Vagina (tissue), 2 donors: ENCODE measurements at regions not wholly inside any gene's neighbourhood (a gene's known extent, or its start where the extent isn't known, plus 50 kb on each side); places are given as distances from the start of the nearest gene placed in this dataset.

ENCODE experiments used
- DNase-seq, 2 donors: peaks; one replicate each; pipeline ENCODE4 v3.0.0-alpha.2; 2017; ENCODE audit errors: extremely low spot score in 2 of 2
- H3K27ac ChIP-seq: fragments of 200-600 bp; sonication (generic); one replicate; pipeline ENCODE4 v1.5.1; 2019
- H3K27me3 ChIP-seq: fragments of 200-600 bp; sonication (generic); one replicate; pipeline ENCODE4 v1.5.1; 2019
- H3K36me3 ChIP-seq, 2 donors: fragments of 200-600 bp; sonication (generic); one replicate each; pipeline ENCODE4 v1.5.1; 2017 to 2019
- H3K4me1 ChIP-seq: fragments of 200-600 bp; sonication (generic); one replicate; pipeline ENCODE4 v1.5.1; 2019
- H3K4me3 ChIP-seq, 2 donors: fragments of 200-600 bp; sonication (generic); 1 replicate in 1 of 2; 2 replicates in 1 of 2; pipeline ENCODE4 v1.5.1; 2016 to 2019
- H3K9me3 ChIP-seq: fragments of 200-600 bp; sonication (generic); one replicate; pipeline ENCODE4 v1.5.1; 2019
- CTCF ChIP-seq, 3 experiments: fragments of 450-650 bp in 2 of 3; fragments of 200-600 bp in 1 of 3; sonication (generic) in 1 of 3; IDR thresholded peaks; one replicate each; pipeline ENCODE4 v1.5.1; 2017 to 2019; ENCODE audit warnings: antibody characterized with exemption in 3 of 3, mild to moderate bottlenecking in 2 of 3, moderate library complexity in 2 of 3
- POLR2A ChIP-seq, 2 donors: fragments of 450-650 bp; IDR thresholded peaks; one replicate each; pipeline ENCODE4 v1.6.1; 2017; ENCODE audit warnings: antibody characterized with exemption in 2 of 2, mild to moderate bottlenecking in 2 of 2, moderate library complexity in 2 of 2
- POLR2AphosphoS5 ChIP-seq, 2 donors: sonication (generic); formaldehyde crosslinking; IDR thresholded peaks; one replicate each; pipeline ENCODE4 v1.9.0; 2017; ENCODE audit warnings: antibody characterized with exemption in 2 of 2, mild to moderate bottlenecking in 2 of 2, low read depth in 1 of 2; ENCODE audit not compliant: insufficient read depth in 1 of 2
- intact Hi-C: fragments of 100-400 bp; cut with DNase I; formaldehyde crosslinking; loops from one replicate; pipeline ENCODE4 v1.15.1; 2023

- intact Hi-C loops = no loop called here
- DNase-seq = no peak
- Histone ChIP-seq H3K27ac (no peak overlapping the region), H3K27me3 (no peaks in the 10 kb centered on the region), H3K4me3 (no peak overlapping the region), H3K36me3 (no peaks in the 10 kb centered on the region), H3K9me3 (no peaks in the 10 kb centered on the region), H3K4me1 (no peaks in the 10 kb centered on the region)
- no peak for TF ChIP-seq CTCF (IDR thresholded peaks at IDR 0.05)
- no peak for TF ChIP-seq POLR2AphosphoS5 (IDR thresholded peaks at IDR 0.05; ENCODE audit: insufficient read depth in 1 of 2, low read depth in 1 of 2)
- no peak for TF ChIP-seq POLR2A (IDR thresholded peaks at IDR 0.05)
These were observed 939.1 kb upstream of the ACO1 start for GRCh38 chr9:31445357-31445756.

GRCh38 chr9:31445960-31446359 lies 938.5 kb upstream of the ACO1 start:
- Histone ChIP-seq H3K9me3 (no peaks in the 10 kb centered on the region), H3K4me3 (no peak overlapping the region), H3K27ac (no peak overlapping the region), H3K36me3 (no peaks in the 10 kb centered on the region), H3K4me1 (no peaks in the 10 kb centered on the region), H3K27me3 (no peaks in the 10 kb centered on the region)
- no peak for DNase-seq
- intact Hi-C loops = no loop called here
- TF ChIP-seq POLR2AphosphoS5 (IDR thresholded peaks at IDR 0.05; ENCODE audit: insufficient read depth in 1 of 2, low read depth in 1 of 2) (no peak), POLR2A (IDR thresholded peaks at IDR 0.05) (no peak), CTCF (IDR thresholded peaks at IDR 0.05) (no peak)

GRCh38 chr9:31467075-31467474 lies 917.4 kb upstream of the ACO1 start:
- Histone ChIP-seq H3K9me3 (no peaks in the 10 kb centered on the region), H3K4me3 (no peak overlapping the region), H3K4me1 (no peaks in the 10 kb centered on the region), H3K36me3 (no peaks in the 10 kb centered on the region), H3K27me3 (no peaks in the 10 kb centered on the region), H3K27ac (no peak overlapping the region)
- TF ChIP-seq CTCF (IDR thresholded peaks at IDR 0.05) = no peak
- TF ChIP-seq POLR2AphosphoS5 (IDR thresholded peaks at IDR 0.05; ENCODE audit: insufficient read depth in 1 of 2, low read depth in 1 of 2) = no peak
- no peak for TF ChIP-seq POLR2A (IDR thresholded peaks at IDR 0.05)
- intact Hi-C loops = no loop called here
- no peak for DNase-seq

GRCh38 chr9:31470051-31470450 lies 914.4 kb upstream of the ACO1 start:
- TF ChIP-seq POLR2A (IDR thresholded peaks at IDR 0.05) = no peak
- no peak for TF ChIP-seq POLR2AphosphoS5 (IDR thresholded peaks at IDR 0.05; ENCODE audit: insufficient read depth in 1 of 2, low read depth in 1 of 2)
- TF ChIP-seq CTCF (IDR thresholded peaks at IDR 0.05) = no peak
- intact Hi-C loops = no loop called here
- DNase-seq = no peak
- Histone ChIP-seq H3K4me3 (no peak overlapping the region), H3K4me1 (no peaks in the 10 kb centered on the region), H3K27me3 (no peaks in the 10 kb centered on the region), H3K9me3 (no peaks in the 10 kb centered on the region), H3K36me3 (no peaks in the 10 kb centered on the region), H3K27ac (no peak overlapping the region)

GRCh38 chr9:31471010-31471409 lies 913.4 kb upstream of the ACO1 start:
- no peak for DNase-seq
- intact Hi-C loops = no loop called here
- no peak overlapping the region for H3K4me3 ChIP-seq
- H3K4me1 ChIP-seq = no peaks in the 10 kb centered on the region
- H3K36me3 ChIP-seq = no peaks in the 10 kb centered on the region
- TF ChIP-seq POLR2AphosphoS5 (IDR thresholded peaks at IDR 0.05; ENCODE audit: insufficient read depth in 1 of 2, low read depth in 1 of 2) (no peak), CTCF (IDR thresholded peaks at IDR 0.05) (no peak), POLR2A (IDR thresholded peaks at IDR 0.05) (no peak)
- H3K27me3 ChIP-seq = no peaks in the 10 kb centered on the region
- H3K9me3 ChIP-seq = no peaks in the 10 kb centered on the region
- H3K27ac ChIP-seq = no peak overlapping the region
